GM18502 (cell line): ENCODE measurements at regions not wholly inside any gene's neighbourhood (a gene's known extent, or its start where the extent isn't known, plus 50 kb on each side); places are given as distances from the start of the nearest gene placed in this dataset.

ENCODE experiments used
- ATAC-seq: cut with Tn5 transposase; IDR thresholded peaks from one replicate; pipeline ENCODE4 v1.9.1; 2021; ENCODE audit warnings: mild to moderate bottlenecking; ENCODE audit not compliant: unreplicated experiment, poor library complexity

- ATAC-seq, result no peak
Observed at GRCh38 chr2:207472343-207473048, 57.3 kb upstream of the CREB1 start.

- ATAC-seq, result no peak
Observed at GRCh38 chr2:207473049-207473930, 56.5 kb upstream of the CREB1 start.

- no peak for ATAC-seq
Observed at GRCh38 chr2:207473931-207474235, 55.9 kb upstream of the CREB1 start.

DNA sequence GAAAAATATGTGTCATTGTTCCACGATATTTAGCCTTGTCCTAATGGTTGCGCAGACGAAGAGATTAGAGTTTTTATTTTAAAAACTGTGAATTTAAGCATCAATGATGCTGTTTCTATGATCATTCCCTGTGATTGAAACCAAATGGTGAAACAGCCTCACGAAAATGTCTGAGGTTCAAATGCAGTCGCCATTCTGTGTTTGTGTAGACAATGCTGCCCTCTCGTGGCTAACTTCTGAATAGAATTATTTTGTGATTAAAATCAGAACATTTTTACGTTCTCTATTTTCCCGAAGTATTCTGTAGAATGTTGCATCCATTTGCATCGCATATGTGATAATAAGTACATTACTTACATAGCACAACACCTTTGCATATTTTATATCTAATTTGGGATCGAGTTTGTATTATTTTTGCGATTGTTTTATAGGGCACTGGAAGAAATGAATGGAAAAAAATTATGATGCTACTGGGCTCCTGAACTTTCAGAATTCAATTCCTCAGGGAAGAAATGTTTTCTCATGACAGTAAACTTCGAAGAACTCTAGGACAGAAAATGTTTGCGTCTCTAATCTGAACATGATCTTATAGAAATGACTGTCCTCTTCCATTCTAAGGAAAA lies 54.8 kb upstream of the CREB1 start:
- no peak for ATAC-seq

DNA sequence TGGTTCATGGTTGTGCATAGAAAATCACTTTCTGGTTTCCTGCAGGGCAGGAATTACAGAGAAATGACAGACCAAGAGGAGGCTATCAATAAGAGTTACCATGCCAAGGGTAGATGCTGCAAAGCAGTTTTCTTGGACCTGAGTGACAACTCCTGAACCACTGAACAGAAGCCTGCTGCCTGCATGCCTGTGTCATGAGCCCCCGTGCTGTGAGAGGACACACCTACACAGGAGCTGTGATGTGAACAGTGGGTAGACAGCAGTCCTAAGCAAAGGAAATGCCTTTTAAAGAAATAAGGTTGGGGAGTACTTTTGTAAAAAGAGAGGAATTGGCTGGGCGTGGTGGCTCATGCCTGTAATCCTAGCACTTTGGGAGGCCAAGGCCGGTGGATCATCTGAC lies 54.2 kb upstream of the CREB1 start:
- ATAC-seq, result no peak

DNA sequence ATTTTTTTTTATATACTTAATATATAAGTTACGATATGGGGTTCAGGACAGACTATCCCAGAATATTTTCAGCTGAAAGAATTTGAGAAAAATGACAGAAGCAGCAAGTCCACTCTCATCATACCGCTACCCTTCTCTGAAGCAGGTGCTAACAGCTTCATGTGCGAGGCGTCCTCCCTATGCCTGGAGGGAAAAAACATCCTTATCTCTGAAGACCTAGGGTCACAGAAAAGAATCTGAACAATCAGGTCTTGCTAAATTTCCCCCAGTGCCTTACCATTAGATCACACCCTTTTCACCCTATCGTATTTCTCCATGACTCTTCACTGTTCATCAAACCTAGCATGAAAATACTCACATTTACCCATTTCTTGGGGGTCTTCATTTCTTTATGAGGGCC lies 51.9 kb upstream of the CREB1 start:
- no peak for ATAC-seq

DNA sequence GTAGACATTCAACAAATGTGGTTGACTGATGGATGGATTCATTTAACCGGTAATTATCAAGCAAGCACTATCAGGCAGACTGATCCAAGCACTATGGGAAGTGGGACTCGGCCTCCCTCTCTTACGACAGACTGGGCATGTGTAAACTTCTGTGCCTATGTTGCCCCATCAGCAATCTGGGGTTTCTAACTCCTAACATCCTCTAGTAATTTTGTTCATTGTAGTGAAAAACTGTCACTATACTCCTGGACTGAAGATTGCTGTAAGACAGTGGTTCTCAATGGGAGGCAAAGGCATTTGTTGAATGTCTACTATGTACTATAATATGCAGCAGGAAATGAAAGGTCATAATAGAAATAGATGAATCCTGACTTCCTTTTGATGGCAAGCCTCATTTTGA lies 51.2 kb upstream of the CREB1 start:
- ATAC-seq, result no peak

DNA sequence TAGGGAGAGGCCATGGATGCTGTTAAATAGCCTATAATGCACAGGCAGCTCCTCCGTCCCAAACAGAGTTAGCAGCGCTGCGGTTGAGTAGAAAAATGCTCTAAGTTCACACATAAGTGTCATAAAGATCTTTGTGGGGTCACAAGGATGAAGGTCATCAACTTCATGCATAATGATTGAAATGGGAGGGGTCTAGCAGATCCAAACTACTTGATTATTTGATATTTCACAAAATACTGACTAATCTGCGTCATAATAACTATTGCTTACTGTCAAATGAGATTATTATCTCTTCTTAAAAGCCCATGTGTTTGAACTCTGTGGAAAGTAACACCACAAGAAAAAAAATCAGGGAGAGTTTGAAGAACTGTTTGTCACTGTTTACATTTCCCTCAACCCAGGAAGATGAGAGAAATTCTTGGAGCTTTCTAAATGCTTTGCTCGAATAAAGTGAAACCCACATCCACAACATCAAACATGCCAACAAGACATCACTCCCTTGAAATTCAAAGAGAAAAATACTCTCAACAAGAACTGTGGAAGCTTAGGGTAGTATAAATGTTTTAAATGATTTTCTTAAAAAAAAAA lies 50.5 kb upstream of the CREB1 start:
- no peak for ATAC-seq
